ENCODE measurements at regions not wholly inside any gene's neighbourhood (a gene's known extent, or its start where the extent isn't known, plus 50 kb on each side); places are given as distances from the start of the nearest gene placed in this dataset.

DNA sequence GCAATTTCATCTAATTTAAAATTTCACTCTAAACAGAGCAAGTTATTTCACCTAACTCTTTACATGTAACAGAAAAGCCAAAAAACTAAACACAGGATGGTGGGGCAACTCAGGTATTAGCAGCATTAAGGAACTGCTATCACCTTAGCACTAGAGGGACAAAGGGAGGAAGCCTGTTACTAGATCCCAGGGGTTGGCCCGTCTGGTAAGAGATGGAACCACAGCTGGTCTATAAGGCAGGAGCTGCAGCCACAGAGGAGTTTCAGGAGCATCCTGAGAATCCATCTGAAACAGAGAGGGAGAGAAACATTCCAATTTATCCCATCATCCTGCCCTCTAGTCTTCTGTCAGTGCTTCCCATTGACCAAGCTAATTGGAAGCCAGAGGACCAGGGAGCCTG lies 300.3 kb downstream of the MRPS30 start:
- Histone ChIP-seq H4K20me1 (ENCODE audit: control insufficient read depth, extremely low read depth, insufficient read depth, low read length) (no peaks in the 10 kb centered on the region), H3K79me2 (ENCODE audit: control insufficient read depth, insufficient read depth, low read length) (no peaks in the 10 kb centered on the region), H3K36me3 (ENCODE audit: control insufficient read depth, insufficient read depth, low read length) (no peaks in the 10 kb centered on the region), H3K9me3 (ENCODE audit: control insufficient read depth, insufficient read depth, low read depth, low read length) (no peaks in the 10 kb centered on the region), H2AFZ (ENCODE audit: low read length) (no peak overlapping the region), H3K27ac (ENCODE audit: insufficient read depth, low read length) (no peak overlapping the region), H3K4me3 (replicated peaks in 1 of 4; ENCODE audit: control extremely low read depth in 1 of 4, insufficient read depth in 1 of 4, low read depth in 3 of 4, low read length in 4 of 4) (no peak overlapping the region), H3K27me3 (ENCODE audit: control insufficient read depth, insufficient read depth, low read length) (no peaks in the 10 kb centered on the region), H3K9ac (ENCODE audit: insufficient read depth, low read length) (no peak overlapping the region), H3K4me1 (ENCODE audit: control insufficient read depth, extremely low read depth, insufficient read depth, low read length) (no peaks in the 10 kb centered on the region), H3K4me2 (ENCODE audit: extremely low read depth, insufficient read depth, low read length) (no peak overlapping the region)
- TF ChIP-seq EZH2 (IDR thresholded peaks at IDR 0.05; ENCODE audit: low read length, missing control alignments) (no peak), CTCF (conservative IDR thresholded peaks at IDR 0.05 in 1 of 2, IDR thresholded peaks at IDR 0.05 in 1 of 2; ENCODE audit: low read depth in 1 of 2, low read length in 2 of 2) (no peak)
- DNase-seq (ENCODE audit: low read depth in 2 of 2): no peak

GRCh38 chr5:45109636-45110035 lies 300.9 kb downstream of the MRPS30 start:
- H3K79me2 ChIP-seq (ENCODE audit: control insufficient read depth, insufficient read depth, low read length): no peaks in the 10 kb centered on the region
- H3K27me3 ChIP-seq (ENCODE audit: control insufficient read depth, insufficient read depth, low read length): no peaks in the 10 kb centered on the region
- no peak overlapping the region for H3K27ac ChIP-seq (ENCODE audit: insufficient read depth, low read length)
- no peaks in the 10 kb centered on the region for H4K20me1 ChIP-seq (ENCODE audit: control insufficient read depth, extremely low read depth, insufficient read depth, low read length)
- no peak overlapping the region for H2AFZ ChIP-seq (ENCODE audit: low read length)
- no peak for DNase-seq (ENCODE audit: low read depth in 2 of 2)
- H3K9me3 ChIP-seq (ENCODE audit: control insufficient read depth, insufficient read depth, low read depth, low read length): no peaks in the 10 kb centered on the region
- no peak overlapping the region for H3K9ac ChIP-seq (ENCODE audit: insufficient read depth, low read length)
- TF ChIP-seq EZH2 (IDR thresholded peaks at IDR 0.05; ENCODE audit: low read length, missing control alignments) (no peak), CTCF (conservative IDR thresholded peaks at IDR 0.05 in 1 of 2, IDR thresholded peaks at IDR 0.05 in 1 of 2; ENCODE audit: low read depth in 1 of 2, low read length in 2 of 2) (no peak)
- no peaks in the 10 kb centered on the region for H3K4me1 ChIP-seq (ENCODE audit: control insufficient read depth, extremely low read depth, insufficient read depth, low read length)
- no peaks in the 10 kb centered on the region for H3K36me3 ChIP-seq (ENCODE audit: control insufficient read depth, insufficient read depth, low read length)
- no peak overlapping the region for H3K4me3 ChIP-seq (replicated peaks in 1 of 4; ENCODE audit: control extremely low read depth in 1 of 4, insufficient read depth in 1 of 4, low read depth in 3 of 4, low read length in 4 of 4)
- no peak overlapping the region for H3K4me2 ChIP-seq (ENCODE audit: extremely low read depth, insufficient read depth, low read length)

DNA sequence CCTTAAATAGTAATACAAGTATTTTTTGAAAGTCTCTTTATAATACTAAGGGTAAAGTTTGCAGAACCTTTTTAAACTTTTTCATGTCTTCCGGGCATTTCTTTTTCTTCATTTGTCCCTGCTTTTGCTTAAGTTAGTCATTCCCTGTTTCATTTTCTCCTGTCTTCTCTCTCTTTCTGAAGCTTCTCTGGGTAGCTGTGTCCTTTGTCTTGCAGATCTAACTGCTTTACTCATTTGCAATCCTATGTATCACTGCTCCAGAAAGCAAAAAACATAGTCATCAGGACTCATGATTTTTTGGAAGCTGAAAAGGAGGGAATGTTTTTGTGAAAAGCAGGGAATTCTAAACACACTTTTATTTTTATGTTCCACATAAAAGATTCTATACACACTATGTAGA lies 301.7 kb downstream of the MRPS30 start:
- no peak overlapping the region for H2AFZ ChIP-seq (ENCODE audit: low read length)
- H3K9ac ChIP-seq (ENCODE audit: insufficient read depth, low read length): no peak overlapping the region
- H3K36me3 ChIP-seq (ENCODE audit: control insufficient read depth, insufficient read depth, low read length): no peaks in the 10 kb centered on the region
- TF ChIP-seq CTCF (conservative IDR thresholded peaks at IDR 0.05 in 1 of 2, IDR thresholded peaks at IDR 0.05 in 1 of 2; ENCODE audit: low read depth in 1 of 2, low read length in 2 of 2): no peak
- TF ChIP-seq EZH2 (IDR thresholded peaks at IDR 0.05; ENCODE audit: low read length, missing control alignments): no peak
- no peaks in the 10 kb centered on the region for H4K20me1 ChIP-seq (ENCODE audit: control insufficient read depth, extremely low read depth, insufficient read depth, low read length)
- H3K4me3 ChIP-seq (replicated peaks in 1 of 4; ENCODE audit: control extremely low read depth in 1 of 4, insufficient read depth in 1 of 4, low read depth in 3 of 4, low read length in 4 of 4): no peak overlapping the region
- no peak for DNase-seq (ENCODE audit: low read depth in 2 of 2)
- no peaks in the 10 kb centered on the region for H3K4me1 ChIP-seq (ENCODE audit: control insufficient read depth, extremely low read depth, insufficient read depth, low read length)
- no peaks in the 10 kb centered on the region for H3K9me3 ChIP-seq (ENCODE audit: control insufficient read depth, insufficient read depth, low read depth, low read length)
- H3K27me3 ChIP-seq (ENCODE audit: control insufficient read depth, insufficient read depth, low read length): no peaks in the 10 kb centered on the region
- H3K4me2 ChIP-seq (ENCODE audit: extremely low read depth, insufficient read depth, low read length): no peak overlapping the region
- H3K79me2 ChIP-seq (ENCODE audit: control insufficient read depth, insufficient read depth, low read length): no peaks in the 10 kb centered on the region
- no peak overlapping the region for H3K27ac ChIP-seq (ENCODE audit: insufficient read depth, low read length)
